ENCODE measurements at regions not wholly inside any gene's neighbourhood (a gene's known extent, or its start where the extent isn't known, plus 50 kb on each side); places are given as distances from the start of the nearest gene placed in this dataset.

DNA sequence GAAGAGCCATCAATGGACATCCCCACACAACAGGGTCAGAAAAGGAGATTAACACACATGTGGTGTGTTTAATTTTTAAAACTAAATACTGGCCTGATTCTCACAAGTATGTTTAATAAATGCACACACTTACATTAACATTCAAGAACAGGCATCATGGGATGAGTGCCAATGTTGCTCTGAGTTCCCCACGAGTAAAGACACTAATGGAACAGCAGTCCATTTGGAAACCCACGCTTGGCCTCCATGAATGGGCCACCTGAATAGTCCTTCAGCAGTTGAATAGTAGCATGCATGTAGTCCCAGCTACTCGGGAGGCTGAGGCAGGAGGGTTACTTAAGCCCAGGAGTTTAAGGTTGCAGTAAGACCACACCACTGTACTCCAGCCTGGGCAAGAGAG lies 195.2 kb upstream of the IPO5 start:
- intact Hi-C loops (cut with micrococcal nuclease; ENCODE audit: unreplicated experiment) (no loop called here), in situ Hi-C loops (cut with HindIII; ENCODE audit: extremely low pct_ligation_motif_present, low pct_unique_long_range_greater_than_20kb) (no loop called here)
- H3K27ac ChIP-seq (ENCODE audit: extremely low read length, insufficient read depth, low read length): no peak overlapping the region
- no peak for TF ChIP-seq ZMAT5 (CRISPR knock-in tag; IDR thresholded peaks at IDR 0.05; ENCODE audit: borderline replicate concordance, low read depth)
- TF ChIP-seq, protein P1, sequence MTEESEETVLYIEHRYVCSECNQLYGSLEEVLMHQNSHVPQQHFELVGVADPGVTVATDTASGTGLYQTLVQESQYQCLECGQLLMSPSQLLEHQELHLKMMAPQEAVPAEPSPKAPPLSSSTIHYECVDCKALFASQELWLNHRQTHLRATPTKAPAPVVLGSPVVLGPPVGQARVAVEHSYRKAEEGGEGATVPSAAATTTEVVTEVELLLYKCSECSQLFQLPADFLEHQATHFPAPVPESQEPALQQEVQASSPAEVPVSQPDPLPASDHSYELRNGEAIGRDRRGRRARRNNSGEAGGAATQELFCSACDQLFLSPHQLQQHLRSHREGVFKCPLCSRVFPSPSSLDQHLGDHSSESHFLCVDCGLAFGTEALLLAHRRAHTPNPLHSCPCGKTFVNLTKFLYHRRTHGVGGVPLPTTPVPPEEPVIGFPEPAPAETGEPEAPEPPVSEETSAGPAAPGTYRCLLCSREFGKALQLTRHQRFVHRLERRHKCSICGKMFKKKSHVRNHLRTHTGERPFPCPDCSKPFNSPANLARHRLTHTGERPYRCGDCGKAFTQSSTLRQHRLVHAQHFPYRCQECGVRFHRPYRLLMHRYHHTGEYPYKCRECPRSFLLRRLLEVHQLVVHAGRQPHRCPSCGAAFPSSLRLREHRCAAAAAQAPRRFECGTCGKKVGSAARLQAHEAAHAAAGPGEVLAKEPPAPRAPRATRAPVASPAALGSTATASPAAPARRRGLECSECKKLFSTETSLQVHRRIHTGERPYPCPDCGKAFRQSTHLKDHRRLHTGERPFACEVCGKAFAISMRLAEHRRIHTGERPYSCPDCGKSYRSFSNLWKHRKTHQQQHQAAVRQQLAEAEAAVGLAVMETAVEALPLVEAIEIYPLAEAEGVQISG (CRISPR knock-in tag; IDR thresholded peaks at IDR 0.05): no peak
- no peak for TF ChIP-seq ZNF703 (CRISPR knock-in tag; IDR thresholded peaks at IDR 0.05; ENCODE audit: borderline replicate concordance)
- TF ChIP-seq ZNF432 (CRISPR knock-in tag; IDR thresholded peaks at IDR 0.05; ENCODE audit: borderline replicate concordance): no peak
- TF ChIP-seq ZNF629 (CRISPR knock-in tag; conservative IDR thresholded peaks at IDR 0.05): no peak
- TF ChIP-seq SRF (IDR thresholded peaks at IDR 0.05; ENCODE audit: low read depth, low read length): no peak
- no peak for TF ChIP-seq GZF1 (CRISPR knock-in tag; IDR thresholded peaks at IDR 0.05)
- TF ChIP-seq TP53 (CRISPR knock-in tag; conservative IDR thresholded peaks at IDR 0.05): no peak
- TF ChIP-seq, protein P2, sequence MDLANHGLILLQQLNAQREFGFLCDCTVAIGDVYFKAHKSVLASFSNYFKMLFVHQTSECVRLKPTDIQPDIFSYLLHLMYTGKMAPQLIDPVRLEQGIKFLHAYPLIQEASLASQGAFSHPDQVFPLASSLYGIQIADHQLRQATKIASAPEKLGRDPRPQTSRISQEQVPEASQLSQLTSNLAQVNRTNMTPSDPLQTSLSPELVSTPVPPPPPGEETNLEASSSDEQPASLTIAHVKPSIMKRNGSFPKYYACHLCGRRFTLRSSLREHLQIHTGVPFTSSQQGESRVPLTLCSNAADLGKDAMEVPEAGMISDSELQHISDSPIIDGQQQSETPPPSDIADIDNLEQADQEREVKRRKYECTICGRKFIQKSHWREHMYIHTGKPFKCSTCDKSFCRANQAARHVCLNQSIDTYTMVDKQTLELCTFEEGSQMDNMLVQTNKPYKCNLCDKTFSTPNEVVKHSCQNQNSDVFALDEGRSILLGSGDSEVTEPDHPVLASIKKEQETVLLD (CRISPR knock-in tag; IDR thresholded peaks at IDR 0.05; ENCODE audit: low read depth): no peak
- TF ChIP-seq ZFY (CRISPR knock-in tag; IDR thresholded peaks at IDR 0.05): no peak
- no peak for TF ChIP-seq GPBP1L1 (CRISPR knock-in tag; IDR thresholded peaks at IDR 0.05)
- TF ChIP-seq ARNT2 (CRISPR knock-in tag; IDR thresholded peaks at IDR 0.05; ENCODE audit: low read depth): no peak
- no peak for TF ChIP-seq ZNF670 (CRISPR knock-in tag; IDR thresholded peaks at IDR 0.05; ENCODE audit: borderline replicate concordance)
- H3K4me3 ChIP-seq (replicated peaks in 1 of 3; ENCODE audit: insufficient read depth in 1 of 3, low read depth in 2 of 3, low read length in 3 of 3): no peak overlapping the region
- no peaks in the 10 kb centered on the region for H3K79me2 ChIP-seq (ENCODE audit: insufficient read depth, low read length)
- H3K27me3 ChIP-seq (ENCODE audit: control insufficient read depth in 1 of 2, insufficient read depth in 2 of 2, low read length in 2 of 2): no peaks in the 10 kb centered on the region; a peak in 1 of 5 replicates
- BruUV-seq (replicated peaks): no TSS peak
- H3K36me3 ChIP-seq (replicated peaks in 1 of 2; ENCODE audit: control insufficient read depth in 1 of 2, insufficient read depth in 2 of 2, low read length in 2 of 2): no peaks in the 10 kb centered on the region
- POLR2A ChIA-PET: no interaction called here
- CTCF ChIA-PET (ENCODE audit: low intra/inter-chr PET ratio, low total read pairs): no interaction called here
- no peak for ATAC-seq
- H3K4me1 ChIP-seq (ENCODE audit: insufficient read depth, low read length): no peaks in the 10 kb centered on the region
- DNase-seq (ENCODE audit: low spot score): no peak
- no peak overlapping the region for H2AFZ ChIP-seq (ENCODE audit: low read length)
- no peak for FAIRE-seq
- 4% methylated on average over 3 of the region's 3 CpGs for WGBS (ENCODE audit: low lambda C conversion rate)
- no peak overlapping the region for H3K9ac ChIP-seq (ENCODE audit: insufficient read depth, low read depth, low read length)
- H3K4me2 ChIP-seq (ENCODE audit: low read depth, low read length): no peak overlapping the region
- H4K20me1 ChIP-seq (ENCODE audit: insufficient read depth, low read length): no peaks in the 10 kb centered on the region
- no peaks in the 10 kb centered on the region for H3K9me3 ChIP-seq (ENCODE audit: low read length)
